ENCODE measurements at regions not wholly inside any gene's neighbourhood (a gene's known extent, or its start where the extent isn't known, plus 50 kb on each side); places are given as distances from the start of the nearest gene placed in this dataset.

DNA sequence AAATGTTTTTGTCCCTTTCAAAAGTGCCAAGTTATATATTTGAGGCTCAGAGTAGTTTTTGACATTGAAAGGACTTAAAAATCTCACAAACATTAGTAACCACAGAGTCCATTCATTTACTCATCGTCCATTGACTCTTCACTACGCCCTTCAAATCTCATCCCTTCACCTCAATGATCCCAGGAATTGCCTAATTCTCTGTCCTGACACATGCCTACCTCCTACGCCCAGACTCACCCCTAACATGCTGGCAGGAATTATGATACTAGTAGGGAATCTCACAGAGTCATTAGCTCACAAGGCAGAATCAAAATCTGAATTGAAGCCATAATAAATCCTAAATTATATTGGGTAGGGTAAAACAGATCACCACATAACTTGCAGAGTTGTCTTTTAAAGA, 410.1 kb downstream of the RAP2B start:
- TF ChIP-seq, protein P1, sequence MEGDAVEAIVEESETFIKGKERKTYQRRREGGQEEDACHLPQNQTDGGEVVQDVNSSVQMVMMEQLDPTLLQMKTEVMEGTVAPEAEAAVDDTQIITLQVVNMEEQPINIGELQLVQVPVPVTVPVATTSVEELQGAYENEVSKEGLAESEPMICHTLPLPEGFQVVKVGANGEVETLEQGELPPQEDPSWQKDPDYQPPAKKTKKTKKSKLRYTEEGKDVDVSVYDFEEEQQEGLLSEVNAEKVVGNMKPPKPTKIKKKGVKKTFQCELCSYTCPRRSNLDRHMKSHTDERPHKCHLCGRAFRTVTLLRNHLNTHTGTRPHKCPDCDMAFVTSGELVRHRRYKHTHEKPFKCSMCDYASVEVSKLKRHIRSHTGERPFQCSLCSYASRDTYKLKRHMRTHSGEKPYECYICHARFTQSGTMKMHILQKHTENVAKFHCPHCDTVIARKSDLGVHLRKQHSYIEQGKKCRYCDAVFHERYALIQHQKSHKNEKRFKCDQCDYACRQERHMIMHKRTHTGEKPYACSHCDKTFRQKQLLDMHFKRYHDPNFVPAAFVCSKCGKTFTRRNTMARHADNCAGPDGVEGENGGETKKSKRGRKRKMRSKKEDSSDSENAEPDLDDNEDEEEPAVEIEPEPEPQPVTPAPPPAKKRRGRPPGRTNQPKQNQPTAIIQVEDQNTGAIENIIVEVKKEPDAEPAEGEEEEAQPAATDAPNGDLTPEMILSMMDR (conservative IDR thresholded peaks at IDR 0.05; ENCODE audit: low read depth, low read length): no peak
- TF ChIP-seq EZH2 (IDR thresholded peaks at IDR 0.05; ENCODE audit: borderline replicate concordance, low read depth, low read length, poor library complexity, severe bottlenecking): no peak
